SHP77 (cell line): ENCODE measurements at regions not wholly inside any gene's neighbourhood (a gene's known extent, or its start where the extent isn't known, plus 50 kb on each side); places are given as distances from the start of the nearest gene placed in this dataset.
"Not testable (repeated sequence)": the region's sequence is repeated elsewhere in the genome, so short reads cannot be mapped to it uniquely, and the experiment has no call there.

Experiments
- DNase-seq, 2 experiments: peaks; one replicate each; lab custom pipeline; 2025; lab: John Stamatoyannopoulos, UW

GRCh38 chr6:169101036-169101805 lies 152.4 kb downstream of the THBS2 start:
- DNase-seq, result no peak

GRCh38 chr6:169099411-169100202 lies 154.0 kb downstream of the THBS2 start:
- no peak for DNase-seq

GRCh38 chr6:169098651-169099050 lies 155.0 kb downstream of the THBS2 start:
- DNase-seq, result not testable (repeated sequence)

GRCh38 chr6:169098116-169098515 lies 155.5 kb downstream of the THBS2 start:
- DNase-seq, result no peak

GRCh38 chr6:169097381-169097959 lies 156.2 kb downstream of the THBS2 start:
- DNase-seq, result no peak

- no peak for DNase-seq
Observed at GRCh38 chr6:169096388-169096787, 157.3 kb downstream of the THBS2 start.

GRCh38 chr6:169095153-169095552 lies 158.5 kb downstream of the THBS2 start:
- DNase-seq, result no peak

GRCh38 chr6:169094552-169094950 lies 159.1 kb downstream of the THBS2 start:
- DNase-seq, result no peak

- DNase-seq, result no peak
Observed at GRCh38 chr6:169093770-169094551, 159.7 kb downstream of the THBS2 start.

- DNase-seq, result no peak
Observed at GRCh38 chr6:169093066-169093723, 160.5 kb downstream of the THBS2 start.

GRCh38 chr6:169092375-169092774 lies 161.3 kb downstream of the THBS2 start:
- DNase-seq, result no peak

- DNase-seq, result not testable (repeated sequence)
Observed at GRCh38 chr6:169090514-169091127, 163.0 kb downstream of the THBS2 start.

GRCh38 chr6:169088762-169089161 lies 164.9 kb downstream of the THBS2 start:
- no peak for DNase-seq

GRCh38 chr6:169087443-169088041 lies 166.1 kb downstream of the THBS2 start:
- no peak for DNase-seq

- DNase-seq, result not testable (repeated sequence)
Observed at GRCh38 chr6:169086616-169087015, 167.0 kb downstream of the THBS2 start.

GRCh38 chr6:169086020-169086419 lies 167.6 kb downstream of the THBS2 start:
- DNase-seq, result no peak

- DNase-seq, result no peak
Observed at GRCh38 chr6:169085466-169085865, 168.2 kb downstream of the THBS2 start.

GRCh38 chr6:169084557-169084956 lies 169.1 kb downstream of the THBS2 start:
- DNase-seq, result not testable (repeated sequence)

GRCh38 chr6:169084067-169084466 lies 169.6 kb downstream of the THBS2 start:
- no peak for DNase-seq

- no peak for DNase-seq
Observed at GRCh38 chr6:169083508-169083874, 170.2 kb downstream of the THBS2 start.
